ENCODE measurements at regions not wholly inside any gene's neighbourhood (a gene's known extent, or its start where the extent isn't known, plus 50 kb on each side); places are given as distances from the start of the nearest gene placed in this dataset.

GRCh38 chr2:75986617-75987016, 275.9 kb upstream of the GCFC2 start:
- Histone ChIP-seq H3K9me3 (ENCODE audit: insufficient read depth, low read depth, low read length) (no peaks in the 10 kb centered on the region), H3K4me2 (ENCODE audit: low read depth, low read length, poor library complexity, severe bottlenecking) (no peak overlapping the region), H3F3A (ENCODE audit: low read depth) (no peaks in the 10 kb centered on the region), H3K9me2 (replicated peaks; ENCODE audit: low read depth, low read length) (no peaks in the 10 kb centered on the region), H3K79me2 (ENCODE audit: insufficient read depth, low read length) (no peaks in the 10 kb centered on the region), H2AFZ (ENCODE audit: low read length) (no peak overlapping the region), H3K4me1 (ENCODE audit: insufficient read depth, low read length, poor library complexity, severe bottlenecking) (no peaks in the 10 kb centered on the region), H3K4me3 (ENCODE audit: low read length, poor library complexity, severe bottlenecking) (no peak overlapping the region), H3K27me3 (ENCODE audit: insufficient read depth, low read length, poor library complexity, severe bottlenecking) (no peaks in the 10 kb centered on the region), H3K36me3 (ENCODE audit: insufficient read depth, low read length) (no peaks in the 10 kb centered on the region), H3K9ac (ENCODE audit: low read depth, low read length, poor library complexity, severe bottlenecking) (no peak overlapping the region), H4K20me1 (ENCODE audit: insufficient read depth, low read length, poor library complexity, severe bottlenecking) (no peaks in the 10 kb centered on the region)
- TF ChIP-seq EZH2phosphoT487 (IDR thresholded peaks at IDR 0.05; ENCODE audit: borderline replicate concordance) = no peak
- TF ChIP-seq CTCF (conservative IDR thresholded peaks at IDR 0.05; ENCODE audit: low read length) = no peak

- no peak overlapping the region for H3K4me2 ChIP-seq (ENCODE audit: low read depth, low read length, poor library complexity, severe bottlenecking)
- H3K79me2 ChIP-seq (ENCODE audit: insufficient read depth, low read length) = no peaks in the 10 kb centered on the region
- H3K36me3 ChIP-seq (ENCODE audit: insufficient read depth, low read length) = no peaks in the 10 kb centered on the region
- no peaks in the 10 kb centered on the region for H4K20me1 ChIP-seq (ENCODE audit: insufficient read depth, low read length, poor library complexity, severe bottlenecking)
- TF ChIP-seq EZH2phosphoT487 (IDR thresholded peaks at IDR 0.05; ENCODE audit: borderline replicate concordance) = no peak
- TF ChIP-seq CTCF (conservative IDR thresholded peaks at IDR 0.05; ENCODE audit: low read length) = no peak
- H3K4me3 ChIP-seq (ENCODE audit: low read length, poor library complexity, severe bottlenecking) = no peak overlapping the region
- no peaks in the 10 kb centered on the region for H3K4me1 ChIP-seq (ENCODE audit: insufficient read depth, low read length, poor library complexity, severe bottlenecking)
- H3K9ac ChIP-seq (ENCODE audit: low read depth, low read length, poor library complexity, severe bottlenecking) = no peak overlapping the region
- no peaks in the 10 kb centered on the region for H3K9me2 ChIP-seq (replicated peaks; ENCODE audit: low read depth, low read length)
- H3K27me3 ChIP-seq (ENCODE audit: insufficient read depth, low read length, poor library complexity, severe bottlenecking) = no peaks in the 10 kb centered on the region
- no peaks in the 10 kb centered on the region for H3F3A ChIP-seq (ENCODE audit: low read depth)
- H2AFZ ChIP-seq (ENCODE audit: low read length) = no peak overlapping the region
- H3K9me3 ChIP-seq (ENCODE audit: insufficient read depth, low read depth, low read length) = no peaks in the 10 kb centered on the region
Measured at GRCh38 chr2:75982719-75983118, 272.0 kb upstream of the GCFC2 start.

GRCh38 chr2:75964646-75965045, 253.9 kb upstream of the GCFC2 start:
- H4K20me1 ChIP-seq (ENCODE audit: insufficient read depth, low read length, poor library complexity, severe bottlenecking) = no peaks in the 10 kb centered on the region
- H3K4me1 ChIP-seq (ENCODE audit: insufficient read depth, low read length, poor library complexity, severe bottlenecking) = no peaks in the 10 kb centered on the region
- no peaks in the 10 kb centered on the region for H3K9me2 ChIP-seq (replicated peaks; ENCODE audit: low read depth, low read length)
- no peaks in the 10 kb centered on the region for H3F3A ChIP-seq (ENCODE audit: low read depth)
- H3K4me3 ChIP-seq (ENCODE audit: low read length, poor library complexity, severe bottlenecking) = no peak overlapping the region
- no peaks in the 10 kb centered on the region for H3K79me2 ChIP-seq (ENCODE audit: insufficient read depth, low read length)
- H3K9me3 ChIP-seq (ENCODE audit: insufficient read depth, low read depth, low read length) = no peaks in the 10 kb centered on the region
- TF ChIP-seq CTCF (conservative IDR thresholded peaks at IDR 0.05; ENCODE audit: low read length) (no peak), EZH2phosphoT487 (IDR thresholded peaks at IDR 0.05; ENCODE audit: borderline replicate concordance) (no peak)
- no peak overlapping the region for H3K9ac ChIP-seq (ENCODE audit: low read depth, low read length, poor library complexity, severe bottlenecking)
- no peak overlapping the region for H2AFZ ChIP-seq (ENCODE audit: low read length)
- no peaks in the 10 kb centered on the region for H3K27me3 ChIP-seq (ENCODE audit: insufficient read depth, low read length, poor library complexity, severe bottlenecking)
- no peaks in the 10 kb centered on the region for H3K36me3 ChIP-seq (ENCODE audit: insufficient read depth, low read length)
- H3K4me2 ChIP-seq (ENCODE audit: low read depth, low read length, poor library complexity, severe bottlenecking) = no peak overlapping the region
